Esophagus muscularis mucosa (tissue), 4 donors: ENCODE measurements at regions not wholly inside any gene's neighbourhood (a gene's known extent, or its start where the extent isn't known, plus 50 kb on each side); places are given as distances from the start of the nearest gene placed in this dataset.

Source experiments
- DNase-seq: peaks from one replicate; pipeline ENCODE4 v3.0.0-alpha.2; 2017; ENCODE audit errors: extremely low spot score
- H3K27ac ChIP-seq, 4 donors: fragments of 200-600 bp; sonication (generic); replicated peaks in 1 of 4; 1 replicate in 3 of 4; 2 replicates in 1 of 4; pipeline ENCODE4 v1.5.1; 2016 to 2019; ENCODE audit warnings: mild to moderate bottlenecking in 1 of 4
- H3K27me3 ChIP-seq, 4 donors: fragments of 200-600 bp; sonication (generic); one replicate each; pipeline versions ENCODE4 v1.5.1 to v1.6.0; 2016 to 2019
- H3K36me3 ChIP-seq, 4 donors: fragments of 200-600 bp; sonication (generic); one replicate each; pipeline ENCODE4 v1.5.1; 2016 to 2019
- H3K4me1 ChIP-seq, 4 donors: fragments of 200-600 bp; sonication (generic); one replicate each; pipeline ENCODE4 v1.5.1; 2016 to 2019
- H3K4me3 ChIP-seq, 4 donors: fragments of 200-600 bp; sonication (generic); 1 replicate in 2 of 4; 2 replicates in 2 of 4; pipeline ENCODE4 v1.5.1; 2016 to 2019; ENCODE audit warnings: mild to moderate bottlenecking in 4 of 4, moderate library complexity in 1 of 4
- H3K9me3 ChIP-seq, 4 donors: fragments of 200-600 bp; sonication (generic); 1 replicate in 3 of 4; 2 replicates in 1 of 4; pipeline ENCODE4 v1.5.1; 2016 to 2019
- EP300 ChIP-seq: sonication (generic); formaldehyde crosslinking; IDR thresholded peaks from one replicate; pipeline ENCODE4 v1.6.1; 2017; ENCODE audit warnings: antibody characterized with exemption
- POLR2A ChIP-seq: fragments of 450-650 bp; IDR thresholded peaks from one replicate; pipeline ENCODE4 v1.6.1; 2017; ENCODE audit warnings: antibody characterized with exemption, moderate library complexity, mild to moderate bottlenecking, low read depth
- POLR2AphosphoS5 ChIP-seq, 2 donors: sonication (generic); formaldehyde crosslinking; IDR thresholded peaks; one replicate each; pipeline ENCODE4 v1.6.1; 2017; ENCODE audit warnings: antibody characterized with exemption in 2 of 2
- WGBS: methylation state at CpG from one replicate; pipeline ENCODE4 v1.1.5; 2018; 5-methylcytosine and 5-hydroxymethylcytosine counted together
- intact Hi-C: fragments of 100-400 bp; cut with DNase I; formaldehyde crosslinking; loops from one replicate; pipeline ENCODE4 v1.15.1; 2023
- TF ChIP-seq, protein P1 (sequence below), 3 experiments: fragments of 200-600 bp in 2 of 3; fragments of 450-650 bp in 1 of 3; sonication (generic) in 2 of 3; IDR thresholded peaks; one replicate each; pipeline ENCODE4 v1.5.1; 2017 to 2019; ENCODE audit warnings: antibody characterized with exemption in 3 of 3, mild to moderate bottlenecking in 2 of 3, moderate library complexity in 1 of 3

- intact Hi-C loops = no loop called here
- TF ChIP-seq POLR2A (no peak), EP300 (no peak), POLR2AphosphoS5 (IDR thresholded peaks at IDR 0.05) (no peak)
- TF ChIP-seq, protein P1, sequence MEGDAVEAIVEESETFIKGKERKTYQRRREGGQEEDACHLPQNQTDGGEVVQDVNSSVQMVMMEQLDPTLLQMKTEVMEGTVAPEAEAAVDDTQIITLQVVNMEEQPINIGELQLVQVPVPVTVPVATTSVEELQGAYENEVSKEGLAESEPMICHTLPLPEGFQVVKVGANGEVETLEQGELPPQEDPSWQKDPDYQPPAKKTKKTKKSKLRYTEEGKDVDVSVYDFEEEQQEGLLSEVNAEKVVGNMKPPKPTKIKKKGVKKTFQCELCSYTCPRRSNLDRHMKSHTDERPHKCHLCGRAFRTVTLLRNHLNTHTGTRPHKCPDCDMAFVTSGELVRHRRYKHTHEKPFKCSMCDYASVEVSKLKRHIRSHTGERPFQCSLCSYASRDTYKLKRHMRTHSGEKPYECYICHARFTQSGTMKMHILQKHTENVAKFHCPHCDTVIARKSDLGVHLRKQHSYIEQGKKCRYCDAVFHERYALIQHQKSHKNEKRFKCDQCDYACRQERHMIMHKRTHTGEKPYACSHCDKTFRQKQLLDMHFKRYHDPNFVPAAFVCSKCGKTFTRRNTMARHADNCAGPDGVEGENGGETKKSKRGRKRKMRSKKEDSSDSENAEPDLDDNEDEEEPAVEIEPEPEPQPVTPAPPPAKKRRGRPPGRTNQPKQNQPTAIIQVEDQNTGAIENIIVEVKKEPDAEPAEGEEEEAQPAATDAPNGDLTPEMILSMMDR (IDR thresholded peaks at IDR 0.05) = no peak
- H3K4me1 ChIP-seq = no peaks in the 10 kb centered on the region
- H3K36me3 ChIP-seq = no peaks in the 10 kb centered on the region
- H3K27ac ChIP-seq = no peak overlapping the region
- H3K9me3 ChIP-seq = no peaks in the 10 kb centered on the region
- H3K27me3 ChIP-seq = no peaks in the 10 kb centered on the region
- 91% methylated on average over 3 of the region's 3 CpGs for WGBS
- H3K4me3 ChIP-seq = no peak overlapping the region
- DNase-seq = no peak
Observed at GRCh38 chr12:76153616-76154015, 69.1 kb upstream of the NAP1L1 start.

DNA sequence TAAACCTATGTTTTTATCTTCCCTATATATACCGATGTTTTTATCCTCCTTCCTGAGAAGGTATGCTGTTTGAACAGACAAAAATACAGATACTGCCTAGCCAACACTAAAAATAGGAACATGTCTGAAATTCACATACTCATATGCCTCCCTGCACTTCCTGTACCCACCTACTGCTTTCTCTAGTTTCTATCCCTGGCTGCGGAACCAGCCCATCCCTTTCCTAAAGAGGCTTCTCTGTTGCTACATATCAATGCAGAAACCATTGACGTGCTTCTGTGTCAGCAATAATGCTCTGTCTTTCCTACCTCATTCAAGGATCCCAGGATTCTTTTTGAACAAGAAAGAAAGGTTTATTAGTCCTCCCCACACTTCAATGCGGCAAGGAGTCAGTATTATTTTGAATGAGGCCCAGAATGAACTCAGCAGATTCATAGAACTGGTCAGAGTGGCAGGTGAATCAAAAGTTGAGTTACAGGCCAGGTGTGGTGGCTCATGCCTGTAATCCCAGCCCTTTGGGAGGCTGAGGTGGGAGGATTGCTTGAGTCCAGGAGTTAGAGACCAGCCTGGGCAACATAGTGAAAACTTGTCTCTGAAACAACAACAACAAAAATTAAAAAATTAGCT, 67.8 kb upstream of the NAP1L1 start:
- Histone ChIP-seq H3K4me1 (no peaks in the 10 kb centered on the region), H3K9me3 (no peaks in the 10 kb centered on the region), H3K36me3 (no peaks in the 10 kb centered on the region), H3K27me3 (no peaks in the 10 kb centered on the region), H3K4me3 (no peak overlapping the region), H3K27ac (no peak overlapping the region)
- WGBS = 58% methylated on average over 4 of the region's 4 CpGs
- DNase-seq = no peak
- intact Hi-C loops = no loop called here
- no peak for TF ChIP-seq POLR2AphosphoS5 (IDR thresholded peaks at IDR 0.05)
- TF ChIP-seq, protein P1 (IDR thresholded peaks at IDR 0.05) = no peak
- no peak for TF ChIP-seq EP300
- no peak for TF ChIP-seq POLR2A

DNA sequence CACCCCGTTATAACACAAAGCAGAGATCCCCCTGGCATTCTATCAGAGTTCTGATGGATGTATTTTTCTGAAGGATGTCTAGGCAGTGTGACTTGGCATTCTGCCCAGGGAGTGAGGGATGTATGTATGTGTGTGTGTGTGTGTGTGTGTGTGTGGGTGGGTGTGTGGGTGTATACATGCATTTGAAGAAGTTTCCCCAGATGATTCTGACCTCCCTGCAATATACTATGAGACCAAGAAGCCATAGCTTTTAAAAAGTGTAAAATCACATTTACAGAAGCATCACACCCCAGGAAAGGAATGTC, 59.7 kb upstream of the NAP1L1 start:
- DNase-seq = no peak
- no peak overlapping the region for H3K4me3 ChIP-seq
- peaks cover 0 to 1% (median under 1%) of the 10 kb centered on the region in 4 donors for H3K9me3 ChIP-seq
- H3K4me1 ChIP-seq = no peaks in the 10 kb centered on the region
- intact Hi-C loops = no loop called here
- TF ChIP-seq POLR2AphosphoS5 (IDR thresholded peaks at IDR 0.05) (no peak), EP300 (no peak), POLR2A (no peak)
- TF ChIP-seq, protein P1 (IDR thresholded peaks at IDR 0.05) = no peak
- no peaks in the 10 kb centered on the region for H3K36me3 ChIP-seq
- no peak overlapping the region for H3K27ac ChIP-seq
- WGBS = 36% methylated on average over 1 of the region's 1 CpG
- no peaks in the 10 kb centered on the region for H3K27me3 ChIP-seq

- Histone ChIP-seq H3K36me3 (no peaks in the 10 kb centered on the region), H3K27ac (no peak overlapping the region), H3K4me3 (no peak overlapping the region), H3K9me3 (peaks cover 0 to 7% (median 3%) of the 10 kb centered on the region in 4 donors), H3K27me3 (no peaks in the 10 kb centered on the region), H3K4me1 (no peaks in the 10 kb centered on the region)
- intact Hi-C loops = no loop called here
- WGBS = 56% methylated on average over 6 of the region's 6 CpGs
- DNase-seq = no peak
- TF ChIP-seq POLR2AphosphoS5 (IDR thresholded peaks at IDR 0.05) = no peak
- no peak for TF ChIP-seq EP300
Observed at GRCh38 chr12:76143343-76144244, 59.1 kb upstream of the NAP1L1 start.

DNA sequence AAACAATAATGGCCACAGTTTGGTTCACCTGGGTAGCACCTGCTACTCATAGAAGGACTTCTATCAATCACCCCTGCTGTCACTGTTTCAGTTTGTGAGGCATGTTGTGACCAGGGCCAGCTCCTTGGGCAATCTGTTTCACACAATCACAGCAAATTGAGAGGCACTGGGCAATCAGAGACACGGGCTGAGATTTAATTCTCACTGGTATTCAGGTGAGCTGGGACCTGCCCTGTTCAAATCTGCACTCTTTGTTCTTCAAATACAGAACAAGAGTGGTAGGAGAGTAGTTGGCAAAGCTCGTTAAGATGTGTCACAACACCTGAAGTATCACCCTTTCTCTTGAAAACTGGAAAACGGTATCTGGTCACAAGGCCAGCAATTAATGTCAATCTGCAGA, 57.8 kb upstream of the NAP1L1 start:
- intact Hi-C loops = no loop called here
- Histone ChIP-seq H3K4me1 (no peaks in the 10 kb centered on the region), H3K27me3 (no peaks in the 10 kb centered on the region), H3K27ac (no peak overlapping the region), H3K36me3 (no peaks in the 10 kb centered on the region), H3K9me3 (peaks cover 0 to 20% (median 9%) of the 10 kb centered on the region in 4 donors), H3K4me3 (no peak overlapping the region)
- WGBS = 85% methylated on average over 3 of the region's 3 CpGs
- DNase-seq = no peak
- TF ChIP-seq POLR2A = no peak
